Activated CD4-positive, CD25-positive, alpha-beta regulatory T cell treated with anti-CD3 and anti-CD28 coated beads, Interleukin-2, amount 50 U/mL, for 16 hours (primary cell): ENCODE measurements at regions not wholly inside any gene's neighbourhood (a gene's known extent, or its start where the extent isn't known, plus 50 kb on each side); places are given as distances from the start of the nearest gene placed in this dataset.
A peak's percentile ranks its signal among the peaks of the same experiment; 100 is the strongest.

ENCODE experiments used
- DNase-seq: peaks from one replicate; pipeline ENCODE4 v3.0.0-alpha.2; 2020; ENCODE audit warnings: low read depth, low spot score

DNA sequence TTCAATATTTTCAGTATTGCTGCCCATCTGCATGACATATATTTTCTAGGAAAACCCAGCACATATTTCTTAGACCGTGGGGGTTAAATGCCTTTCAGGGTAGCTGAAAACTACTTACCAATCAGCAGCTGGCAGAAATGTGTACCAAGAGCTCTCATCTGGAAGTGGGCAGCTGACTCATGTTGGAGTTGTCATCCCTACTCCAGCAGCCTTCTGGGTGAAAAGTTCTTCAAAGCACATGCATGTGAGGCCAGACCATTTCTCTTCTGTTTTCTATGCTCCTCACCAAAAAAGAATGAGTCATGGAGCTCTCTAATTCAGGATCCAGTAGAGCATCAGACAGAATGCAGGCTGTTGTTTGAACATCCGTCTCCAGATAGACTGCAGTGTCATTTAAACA lies 135.5 kb downstream of the PAX1 start:
- DNase-seq: no peak

DNA sequence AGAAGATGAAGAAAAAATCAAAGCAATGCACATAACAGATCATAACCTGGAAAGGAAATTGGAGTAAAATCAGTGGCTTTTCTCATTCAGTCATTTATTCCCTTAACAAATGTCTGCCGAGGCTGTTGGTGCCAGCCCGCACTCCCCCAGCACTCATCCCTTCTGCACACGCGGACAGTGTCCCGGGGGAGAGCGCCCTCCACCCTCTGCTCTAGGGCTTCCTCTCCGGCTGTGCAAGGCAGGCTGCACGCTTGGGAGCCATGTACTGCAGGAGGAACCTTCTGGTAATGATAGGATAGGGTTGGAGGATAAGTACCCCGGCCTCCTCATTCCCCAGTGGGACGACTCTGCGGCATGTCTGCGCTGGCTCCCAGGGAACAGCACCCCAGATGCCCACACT lies 134.5 kb downstream of the PAX1 start:
- DNase-seq: no peak

DNA sequence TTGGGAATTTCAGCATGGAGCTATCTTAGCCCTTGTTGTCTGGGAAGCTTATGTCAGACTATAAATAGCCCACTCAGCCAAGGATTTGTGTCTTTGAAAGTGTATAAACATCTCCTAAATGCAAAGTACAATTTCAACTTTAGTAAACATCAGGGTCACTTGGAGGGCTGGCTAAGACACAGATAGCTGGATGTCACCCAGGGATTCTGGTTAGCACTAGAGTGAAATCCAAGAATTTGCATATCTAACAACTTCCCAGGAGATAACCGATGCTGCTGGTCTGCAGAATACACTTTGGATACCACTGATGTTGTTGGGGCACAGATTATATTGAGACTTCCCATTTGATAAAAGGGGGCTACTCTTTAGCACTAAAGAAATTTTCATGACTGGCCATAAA lies 130.9 kb downstream of the PAX1 start:
- no peak for DNase-seq

DNA sequence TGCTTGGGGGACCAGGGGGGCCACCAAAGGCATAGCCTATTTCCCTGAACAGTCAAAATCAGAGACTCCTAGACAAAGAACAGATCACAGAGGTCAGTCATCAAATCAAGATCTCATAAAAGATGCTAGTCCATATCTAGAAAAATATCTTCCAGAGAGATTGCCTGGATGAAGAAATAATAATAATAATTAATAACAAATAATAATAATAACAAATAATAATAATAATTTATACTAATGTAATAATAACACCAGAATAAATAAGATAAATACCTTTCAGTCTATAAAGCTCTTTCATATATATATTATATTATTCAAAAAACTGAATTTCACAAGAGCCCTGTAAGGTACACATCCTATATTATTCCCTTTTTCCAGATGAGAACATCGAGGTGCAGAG lies 129.6 kb downstream of the PAX1 start:
- DNase-seq: no peak

DNA sequence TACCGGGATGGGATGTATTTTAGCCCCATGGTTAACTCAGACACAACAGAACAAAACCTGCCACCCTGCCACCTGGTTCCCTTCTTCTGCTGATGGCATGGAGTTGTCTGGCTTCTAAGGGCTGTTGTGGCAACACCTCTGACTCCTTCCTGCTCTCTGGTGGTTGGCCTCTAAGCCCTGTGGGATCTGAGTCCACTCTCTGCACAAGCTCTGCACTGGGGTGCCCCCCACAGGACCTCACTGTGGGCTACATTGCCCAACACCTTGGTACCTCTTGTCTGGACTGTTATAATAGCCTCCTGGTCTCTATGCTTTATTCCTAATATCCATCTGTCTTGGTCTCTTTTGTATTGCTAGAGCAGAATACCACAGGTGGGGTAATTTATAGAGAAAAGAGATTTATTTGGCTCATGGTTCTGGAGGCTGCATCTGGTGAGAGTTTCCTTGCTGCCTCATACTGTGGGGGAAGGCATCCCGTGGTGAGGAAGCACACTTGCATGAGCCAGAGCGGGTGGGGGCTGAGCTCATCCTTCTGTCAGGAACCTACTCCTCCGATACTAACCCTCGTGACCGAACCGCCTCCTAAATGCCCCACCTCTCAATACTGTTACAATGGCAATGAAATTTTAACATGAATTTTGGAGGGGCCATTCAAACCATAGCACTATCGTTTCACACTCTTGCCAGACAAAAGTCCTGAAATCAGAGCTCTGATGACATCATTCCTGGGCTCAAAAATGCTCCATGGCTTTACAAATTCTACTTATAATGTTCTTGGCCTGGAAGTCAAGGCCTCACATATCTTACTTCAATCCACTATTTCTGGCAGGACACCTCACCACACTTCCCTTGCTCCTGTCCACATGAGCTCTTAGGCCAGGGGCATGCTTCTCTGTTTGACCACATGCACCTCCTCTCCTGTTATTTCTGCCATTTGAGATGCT lies 127.2 kb downstream of the PAX1 start:
- DNase-seq: no peak

DNA sequence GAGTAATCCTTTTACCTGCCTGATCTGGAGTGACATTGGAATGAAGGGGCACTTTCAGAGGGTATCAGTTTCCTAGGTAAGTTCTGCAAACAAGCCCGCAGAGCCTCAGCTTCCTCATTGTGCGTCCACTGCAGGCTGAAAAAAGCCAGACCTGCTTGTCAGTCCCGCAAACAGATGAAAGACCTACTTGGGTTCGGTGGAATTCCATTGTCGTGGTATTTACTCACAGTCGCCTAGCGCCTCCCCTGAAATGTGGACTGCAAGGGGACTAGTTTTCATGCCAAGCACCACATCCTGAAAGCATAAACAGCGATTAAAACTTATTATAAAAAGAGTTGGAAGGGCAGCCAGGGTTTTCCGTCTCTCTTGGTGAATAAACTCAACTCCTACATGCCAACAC lies 121.5 kb downstream of the PAX1 start:
- no peak for DNase-seq

DNA sequence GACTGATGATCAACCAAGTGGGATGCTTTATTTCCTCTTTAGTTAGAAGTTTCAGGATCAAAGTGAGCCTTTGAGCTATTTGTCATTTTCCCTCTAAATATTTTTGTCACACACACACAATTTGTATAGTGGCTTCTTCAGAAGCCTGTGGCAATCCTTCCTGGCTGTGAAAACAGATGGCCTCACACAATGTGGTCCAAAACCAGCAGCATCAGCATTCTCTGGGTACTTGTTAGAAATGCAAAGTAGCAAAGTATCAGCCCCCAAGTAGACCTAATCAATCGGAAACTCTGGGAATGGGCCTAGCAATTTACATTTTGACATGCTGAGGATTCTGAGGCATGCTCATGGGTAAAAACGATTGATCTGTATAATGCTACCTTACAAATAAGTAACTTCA lies 115.9 kb downstream of the PAX1 start:
- DNase-seq: no peak

DNA sequence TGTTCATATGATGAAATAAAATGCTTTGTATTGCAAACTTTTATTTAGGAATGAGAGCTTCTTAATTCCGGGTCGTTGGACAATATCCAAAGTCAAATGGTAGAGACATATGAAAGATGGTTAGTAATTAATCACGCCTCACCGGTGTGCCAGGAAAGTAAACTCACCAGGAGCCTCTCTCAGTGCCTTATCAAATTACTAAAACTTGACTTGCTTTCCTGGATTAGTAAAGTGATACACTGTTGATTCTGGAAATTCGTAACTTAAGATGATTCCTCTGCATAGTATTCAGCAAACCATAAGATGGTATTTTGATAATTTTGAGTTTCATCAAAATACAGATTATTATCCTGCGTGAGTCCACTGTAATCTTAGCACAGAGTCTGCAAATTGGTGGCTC lies 115.2 kb downstream of the PAX1 start:
- DNase-seq: no peak

DNA sequence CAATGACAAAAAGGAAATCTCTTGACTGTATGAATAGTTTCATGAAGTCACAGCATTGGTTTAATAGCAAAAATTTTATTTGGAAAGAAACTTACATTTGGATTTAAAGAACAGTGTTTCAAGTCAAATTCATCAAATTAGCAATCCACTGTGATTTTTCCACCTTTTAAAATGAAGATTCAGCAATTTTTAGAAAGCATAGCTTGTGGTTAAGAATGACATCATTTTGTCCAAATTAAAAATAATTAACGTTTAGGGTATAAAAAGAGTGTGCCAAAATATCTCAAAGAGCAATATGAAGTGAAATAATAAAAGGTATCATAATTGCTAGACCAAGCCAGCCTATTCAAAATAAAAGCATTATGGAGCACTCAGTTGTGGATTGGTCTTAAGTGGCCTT lies 114.6 kb downstream of the PAX1 start:
- DNase-seq: no peak

DNA sequence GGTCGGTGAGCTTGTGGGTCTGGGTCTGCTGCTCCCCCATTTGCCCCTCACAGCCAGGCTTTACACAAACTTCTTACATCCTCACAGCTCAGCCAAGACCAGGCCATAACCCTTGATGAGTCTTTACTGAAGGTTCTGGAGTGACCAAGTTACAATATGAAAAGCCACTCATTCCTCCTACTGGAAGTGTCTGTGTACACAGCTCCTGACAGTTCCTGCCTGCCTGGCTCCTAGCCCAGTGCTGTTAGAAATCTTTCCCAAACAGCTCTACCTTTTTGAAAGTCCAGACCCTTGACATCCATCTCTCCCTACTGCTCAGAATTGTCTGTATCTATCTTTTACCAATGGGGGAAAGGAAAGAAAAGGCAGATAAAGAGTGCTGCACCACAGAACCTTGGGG lies 106.9 kb downstream of the PAX1 start:
- DNase-seq: no peak

DNA sequence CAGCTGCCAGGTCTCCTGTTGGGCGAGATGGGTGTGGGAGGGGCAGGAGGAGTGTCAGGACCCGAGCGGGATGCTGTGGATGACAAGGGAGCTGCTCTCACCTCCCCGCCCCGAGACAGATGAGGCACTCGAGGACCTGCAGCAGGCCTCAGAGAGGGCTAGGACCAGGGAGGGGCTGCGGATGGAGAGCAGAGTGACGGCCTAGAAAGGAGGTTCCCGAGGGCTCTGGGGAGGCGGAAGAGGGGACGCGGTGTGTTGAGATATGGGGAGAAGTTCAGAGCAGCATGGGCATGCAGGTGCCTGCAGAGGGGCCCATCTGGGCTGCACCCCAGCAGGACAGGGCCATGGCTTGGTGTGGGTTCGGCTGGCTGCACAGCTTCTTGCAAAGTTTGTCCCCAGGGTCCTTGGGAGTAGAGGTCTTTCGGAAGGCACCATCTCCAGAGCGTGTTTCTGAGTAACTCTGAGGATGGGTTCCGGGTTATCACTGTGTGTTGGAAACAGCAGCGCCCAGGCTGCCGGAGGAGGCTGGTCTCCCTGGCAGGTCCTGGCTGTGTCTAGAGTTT lies 104.6 kb downstream of the PAX1 start:
- no peak for DNase-seq

DNA sequence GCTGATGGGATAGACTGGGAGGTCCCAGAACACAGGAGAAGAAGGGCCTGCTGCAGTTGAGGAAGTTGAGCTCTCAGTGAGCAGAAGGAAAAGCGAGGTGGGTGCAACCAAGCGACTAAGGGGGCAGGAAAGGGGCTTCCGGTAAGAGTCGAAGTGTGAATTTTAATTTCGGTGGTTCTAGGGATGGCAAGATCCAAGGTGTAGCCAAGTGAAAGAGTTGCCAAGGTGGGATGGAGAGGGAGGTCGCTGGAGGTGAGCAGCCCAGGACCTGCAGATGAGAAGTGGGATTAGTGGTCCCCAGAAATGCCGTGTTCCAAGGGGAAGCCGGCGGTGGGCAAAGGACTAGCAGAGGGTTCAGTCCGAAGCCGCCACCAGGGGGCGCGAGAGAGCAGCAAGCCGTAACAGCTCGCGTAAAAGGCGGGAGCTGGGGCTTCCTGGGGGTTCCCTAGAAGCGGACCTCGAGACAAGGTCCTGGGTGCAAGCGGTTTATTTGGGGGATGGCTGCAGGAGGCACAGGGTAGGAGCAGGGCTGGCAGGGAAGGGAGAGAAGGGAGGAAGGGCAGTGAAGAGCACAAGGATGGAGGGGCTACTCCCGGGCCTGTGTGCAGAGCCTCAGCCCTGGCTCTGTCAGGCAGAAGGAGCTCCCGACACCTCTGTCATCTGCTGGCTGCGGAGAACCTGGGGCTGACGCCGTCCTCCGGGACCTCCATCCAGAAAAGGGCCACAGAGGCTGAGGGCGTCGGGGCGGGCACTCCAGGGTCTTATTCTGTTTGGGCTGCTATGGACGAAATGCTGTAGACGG lies 103.6 kb downstream of the PAX1 start:
- peak; percentile 10 for DNase-seq

DNA sequence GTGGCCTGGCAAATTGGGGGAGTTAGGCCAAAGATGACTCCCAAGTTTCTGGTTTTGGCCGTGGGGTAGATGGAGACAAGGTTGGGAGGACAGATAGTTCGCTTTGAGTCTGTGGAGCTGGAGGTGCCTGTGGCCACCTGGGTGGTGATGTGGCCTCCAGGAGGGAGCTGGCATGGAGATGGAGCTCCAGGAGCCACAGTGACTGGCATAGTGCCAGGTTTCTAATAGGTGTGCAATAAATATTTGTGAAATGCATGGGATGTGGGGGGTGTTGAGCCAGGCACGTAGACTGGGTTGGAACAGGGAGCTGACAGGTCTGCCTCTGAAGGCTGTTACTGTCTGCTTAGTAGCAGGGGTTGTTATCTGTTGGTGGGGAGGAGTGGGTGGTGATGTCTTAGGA lies 102.7 kb downstream of the PAX1 start:
- DNase-seq: no peak

DNA sequence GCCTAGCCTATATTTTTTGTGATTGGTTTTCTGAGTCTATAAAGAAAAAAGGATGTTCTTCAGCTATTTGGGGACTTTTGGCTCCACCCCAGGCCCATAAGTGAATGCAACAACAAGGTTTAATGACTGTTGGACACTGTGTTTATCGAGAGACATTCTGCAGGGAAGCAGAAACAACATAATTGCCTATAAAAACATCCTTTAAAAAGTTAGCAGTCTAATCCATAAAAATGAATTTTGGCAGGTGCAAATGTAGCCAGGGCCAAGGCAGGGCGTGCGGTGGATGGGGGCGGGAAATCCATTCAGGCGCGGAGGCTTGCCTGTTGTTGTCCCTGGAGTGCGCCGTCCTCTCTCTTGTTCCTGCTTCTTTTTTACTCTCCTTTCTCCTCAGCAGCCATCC lies 99.3 kb downstream of the PAX1 start:
- no peak for DNase-seq

DNA sequence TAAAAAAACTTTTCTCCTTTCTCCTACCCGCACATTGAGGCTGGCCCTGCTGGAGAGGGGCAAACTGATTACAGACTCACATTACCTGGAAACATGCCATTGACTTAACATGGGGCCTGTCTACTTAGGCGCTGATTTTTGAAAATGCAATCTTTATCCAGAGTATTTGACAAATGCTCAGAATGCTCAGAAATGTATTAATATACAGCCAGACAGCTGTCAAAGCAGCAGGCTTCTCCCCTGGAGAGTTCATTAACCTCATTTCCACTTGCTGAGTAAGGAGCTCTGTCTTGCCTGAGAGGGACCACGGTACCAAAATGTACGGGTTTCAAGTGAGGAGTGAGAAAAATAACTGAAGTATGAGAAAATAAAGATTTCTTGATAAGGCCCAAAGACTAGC lies 95.7 kb downstream of the PAX1 start:
- no peak for DNase-seq

DNA sequence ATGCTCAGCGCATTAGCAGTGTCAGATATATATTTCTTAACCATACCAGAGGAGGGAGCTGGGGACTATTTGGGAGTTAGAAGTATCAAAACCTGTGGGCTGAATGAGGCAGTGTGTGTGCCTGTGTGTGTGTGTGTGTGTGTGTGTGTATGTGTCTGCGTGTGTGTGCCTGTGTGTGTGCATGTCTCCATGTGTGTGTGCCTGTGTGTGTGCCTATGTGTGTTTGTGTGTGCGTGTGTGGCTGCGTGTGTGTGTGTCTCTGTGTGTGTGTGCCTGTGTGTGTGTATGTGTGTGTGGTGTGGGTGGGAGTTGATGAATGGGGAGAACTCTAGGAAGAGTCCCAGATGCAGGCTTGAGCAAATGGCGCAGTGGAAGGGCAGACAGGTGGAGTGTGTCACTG lies 92.9 kb downstream of the PAX1 start:
- no peak for DNase-seq

DNA sequence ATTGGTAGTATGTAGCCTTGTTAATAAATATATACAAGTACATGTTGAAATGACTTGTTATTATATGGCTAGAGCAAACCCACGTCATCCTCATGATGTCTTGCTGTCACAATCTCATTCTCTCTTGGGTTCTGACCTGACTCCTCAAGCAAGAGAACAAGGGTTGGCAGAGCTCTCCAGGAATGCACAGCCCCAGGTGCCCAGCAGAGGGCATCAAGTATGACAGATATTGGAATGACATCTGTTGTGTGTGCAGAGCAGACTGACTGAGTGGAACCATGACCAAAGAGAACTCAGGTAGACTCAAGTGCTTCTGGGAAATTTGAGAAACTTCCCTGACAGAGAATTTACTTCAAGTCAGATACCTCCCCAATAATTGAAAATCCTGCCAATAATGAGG lies 90.6 kb downstream of the PAX1 start:
- DNase-seq: no peak

DNA sequence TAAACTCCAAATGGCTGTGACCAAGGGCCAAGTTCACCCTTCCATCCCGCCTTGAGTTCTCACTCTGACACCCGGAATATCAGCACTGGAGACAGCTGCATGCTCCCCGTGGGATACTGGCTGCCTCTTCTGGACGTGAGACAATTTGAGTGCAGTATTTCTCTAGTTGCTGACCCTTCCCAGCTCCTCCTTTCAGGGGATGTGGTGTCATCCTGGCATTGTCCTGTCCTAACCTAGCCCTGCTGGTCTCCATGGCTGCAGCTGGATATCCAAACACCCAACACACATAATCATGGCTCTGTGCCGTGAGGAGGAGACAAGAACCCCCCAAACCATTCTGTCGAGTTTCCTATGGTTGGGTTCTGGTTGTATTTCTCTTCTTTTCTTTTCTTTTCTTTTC lies 82.6 kb downstream of the PAX1 start:
- no peak for DNase-seq

DNA sequence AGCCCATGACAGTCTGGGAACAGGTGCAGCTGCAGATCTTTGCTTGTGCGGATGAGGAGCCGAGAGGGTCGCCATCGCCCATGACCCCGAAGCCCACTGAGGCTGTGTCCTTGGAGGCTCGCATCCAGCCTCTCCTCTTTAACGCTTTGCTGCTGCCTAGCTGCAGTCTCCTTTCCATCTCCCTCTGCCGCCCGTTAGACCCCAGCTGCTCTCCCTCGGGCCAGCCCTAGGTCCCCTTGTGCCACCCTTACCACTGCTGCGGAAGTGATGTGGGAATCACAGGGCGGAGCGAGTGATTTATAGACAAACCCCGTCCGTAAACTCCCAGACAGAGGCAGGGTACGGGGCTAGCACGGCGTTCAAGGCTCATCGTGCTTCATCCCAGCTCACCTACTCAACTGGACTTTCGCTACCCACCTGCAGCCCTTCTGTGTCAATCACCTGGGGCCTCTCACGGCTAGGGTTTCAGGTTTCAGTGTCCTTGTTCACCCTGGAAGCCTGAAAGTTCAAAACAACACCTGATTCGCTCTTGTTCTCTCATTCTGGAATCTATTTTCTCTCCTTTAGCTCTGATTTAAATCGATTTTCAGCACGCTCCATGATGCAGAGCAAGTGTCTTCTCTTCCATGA lies 76.1 kb downstream of the PAX1 start:
- DNase-seq: no peak

DNA sequence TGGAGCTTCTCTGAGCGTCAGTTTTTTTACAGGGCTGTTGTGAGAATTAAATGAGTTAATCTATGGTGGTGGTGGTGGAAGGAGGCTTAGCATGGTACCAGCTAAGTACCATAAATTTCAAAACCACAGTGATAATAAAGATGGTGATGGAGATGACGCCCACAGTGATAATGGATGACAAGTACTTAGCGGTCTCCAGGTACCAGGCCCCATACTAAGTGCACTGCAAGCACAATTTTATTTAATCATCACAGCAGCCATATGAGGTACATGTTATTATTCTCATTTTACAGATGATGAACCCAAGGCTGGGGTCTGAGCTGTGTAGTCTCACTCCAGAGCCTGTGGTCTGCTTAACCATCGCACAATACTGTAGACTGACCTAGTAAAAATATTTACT lies 75.1 kb downstream of the PAX1 start:
- DNase-seq: no peak
